ENCODE measurements at regions not wholly inside any gene's neighbourhood (a gene's known extent, or its start where the extent isn't known, plus 50 kb on each side); places are given as distances from the start of the nearest gene placed in this dataset.

DNA sequence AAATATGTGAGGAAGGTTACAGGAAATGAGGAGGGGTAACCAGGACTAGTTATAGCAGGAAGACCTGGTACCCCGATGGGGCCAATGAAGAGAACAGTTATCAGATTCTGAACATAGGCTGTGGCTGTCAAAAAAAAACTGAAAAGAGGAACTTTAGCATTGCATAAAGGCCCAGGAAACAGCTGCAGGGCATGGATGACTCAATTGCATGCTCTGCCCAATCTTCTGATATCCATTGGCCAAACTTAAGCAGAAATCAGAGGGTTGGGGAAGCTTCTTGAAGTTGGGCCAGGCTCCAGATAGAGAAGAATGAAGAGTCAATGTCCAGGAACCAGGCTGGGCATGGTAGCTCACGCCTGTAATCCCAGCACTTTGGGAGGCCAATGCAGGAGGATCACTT, 1222.4 kb upstream of the PRKX start (continued):
- TF ChIP-seq, protein P1, sequence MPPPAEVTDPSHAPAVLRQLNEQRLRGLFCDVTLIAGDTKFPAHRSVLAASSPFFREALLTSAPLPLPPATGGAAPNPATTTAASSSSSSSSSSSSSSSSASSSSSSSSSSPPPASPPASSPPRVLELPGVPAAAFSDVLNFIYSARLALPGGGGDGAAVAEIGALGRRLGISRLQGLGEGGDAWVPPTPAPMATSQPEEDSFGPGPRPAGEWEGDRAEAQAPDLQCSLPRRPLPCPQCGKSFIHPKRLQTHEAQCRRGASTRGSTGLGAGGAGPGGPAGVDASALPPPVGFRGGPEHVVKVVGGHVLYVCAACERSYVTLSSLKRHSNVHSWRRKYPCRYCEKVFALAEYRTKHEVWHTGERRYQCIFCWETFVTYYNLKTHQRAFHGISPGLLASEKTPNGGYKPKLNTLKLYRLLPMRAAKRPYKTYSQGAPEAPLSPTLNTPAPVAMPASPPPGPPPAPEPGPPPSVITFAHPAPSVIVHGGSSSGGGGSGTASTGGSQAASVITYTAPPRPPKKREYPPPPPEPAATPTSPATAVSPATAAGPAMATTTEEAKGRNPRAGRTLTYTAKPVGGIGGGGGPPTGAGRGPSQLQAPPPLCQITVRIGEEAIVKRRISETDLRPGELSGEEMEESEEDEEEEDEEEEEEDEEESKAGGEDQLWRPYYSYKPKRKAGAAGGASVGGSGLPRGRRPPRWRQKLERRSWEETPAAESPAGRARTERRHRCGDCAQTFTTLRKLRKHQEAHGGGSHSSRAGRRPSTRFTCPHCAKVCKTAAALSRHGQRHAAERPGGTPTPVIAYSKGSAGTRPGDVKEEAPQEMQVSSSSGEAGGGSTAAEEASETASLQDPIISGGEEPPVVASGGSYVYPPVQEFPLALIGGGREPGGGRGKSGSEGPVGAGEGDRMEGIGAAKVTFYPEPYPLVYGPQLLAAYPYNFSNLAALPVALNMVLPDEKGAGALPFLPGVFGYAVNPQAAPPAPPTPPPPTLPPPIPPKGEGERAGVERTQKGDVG (CRISPR knock-in tag; IDR thresholded peaks at IDR 0.05), result no peak
- TF ChIP-seq, protein P2, sequence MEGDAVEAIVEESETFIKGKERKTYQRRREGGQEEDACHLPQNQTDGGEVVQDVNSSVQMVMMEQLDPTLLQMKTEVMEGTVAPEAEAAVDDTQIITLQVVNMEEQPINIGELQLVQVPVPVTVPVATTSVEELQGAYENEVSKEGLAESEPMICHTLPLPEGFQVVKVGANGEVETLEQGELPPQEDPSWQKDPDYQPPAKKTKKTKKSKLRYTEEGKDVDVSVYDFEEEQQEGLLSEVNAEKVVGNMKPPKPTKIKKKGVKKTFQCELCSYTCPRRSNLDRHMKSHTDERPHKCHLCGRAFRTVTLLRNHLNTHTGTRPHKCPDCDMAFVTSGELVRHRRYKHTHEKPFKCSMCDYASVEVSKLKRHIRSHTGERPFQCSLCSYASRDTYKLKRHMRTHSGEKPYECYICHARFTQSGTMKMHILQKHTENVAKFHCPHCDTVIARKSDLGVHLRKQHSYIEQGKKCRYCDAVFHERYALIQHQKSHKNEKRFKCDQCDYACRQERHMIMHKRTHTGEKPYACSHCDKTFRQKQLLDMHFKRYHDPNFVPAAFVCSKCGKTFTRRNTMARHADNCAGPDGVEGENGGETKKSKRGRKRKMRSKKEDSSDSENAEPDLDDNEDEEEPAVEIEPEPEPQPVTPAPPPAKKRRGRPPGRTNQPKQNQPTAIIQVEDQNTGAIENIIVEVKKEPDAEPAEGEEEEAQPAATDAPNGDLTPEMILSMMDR (IDR thresholded peaks at IDR 0.05 in 2 of 3, conservative IDR thresholded peaks at IDR 0.05 in 1 of 3; ENCODE audit: control insufficient read depth in 2 of 3, extremely low read depth in 1 of 3, insufficient read depth in 1 of 3, low read depth in 3 of 3, low read length in 3 of 3), result no peak
- TF ChIP-seq RBBP5 (conservative IDR thresholded peaks at IDR 0.05) (no peak), KDM1A (IDR thresholded peaks at IDR 0.05; ENCODE audit: borderline replicate concordance) (no peak)

DNA sequence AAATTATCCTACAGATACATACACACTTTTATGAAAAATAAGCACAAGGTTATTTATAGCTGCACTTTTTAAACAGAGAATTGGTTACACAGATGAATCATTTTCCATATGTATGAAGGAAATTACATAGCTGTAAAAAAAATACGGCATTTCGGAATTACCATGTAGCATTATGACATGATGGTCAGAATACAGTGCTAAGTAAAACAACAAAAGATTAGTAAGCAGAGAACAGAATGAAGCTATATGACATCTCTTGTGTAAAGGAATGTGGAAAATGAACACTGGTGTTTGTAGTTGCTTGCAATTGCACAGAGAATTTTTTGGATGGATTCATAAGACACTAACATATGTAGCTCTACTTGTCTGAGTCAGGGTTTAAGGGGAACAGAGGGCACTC, 1222.0 kb upstream of the PRKX start:
- BruUV-seq (replicated peaks), result no TSS peak
- DNase-seq (ENCODE audit: low read depth, low spot score) (no peak), ATAC-seq (no peak), FAIRE-seq (no peak)
- H3K36me3 ChIP-seq (ENCODE audit: control insufficient read depth in 2 of 2, insufficient read depth in 2 of 2, low read length in 1 of 2), result no peaks in the 10 kb centered on the region
- in situ Hi-C loops (cut with MboI) (no loop called here), intact Hi-C loops (cut with micrococcal nuclease; ENCODE audit: unreplicated experiment) (no loop called here)
- H3K4me1 ChIP-seq (ENCODE audit: control insufficient read depth, insufficient read depth, low read length), result no peaks in the 10 kb centered on the region
- H3K9ac ChIP-seq (ENCODE audit: control insufficient read depth, insufficient read depth, low read length), result no peak overlapping the region
- H2AFZ ChIP-seq (ENCODE audit: control insufficient read depth, low read depth, low read length), result no peak overlapping the region
- no peak overlapping the region for H3K27ac ChIP-seq (ENCODE audit: control insufficient read depth, insufficient read depth)
- no peaks in the 10 kb centered on the region for H3K27me3 ChIP-seq (replicated peaks in 1 of 2; ENCODE audit: control insufficient read depth in 2 of 2, insufficient read depth in 2 of 2, low read length in 1 of 2)
- no peak overlapping the region for H3K4me3 ChIP-seq
- H3K9me3 ChIP-seq (replicated peaks; ENCODE audit: control insufficient read depth, insufficient read depth, low read length), result no peaks in the 10 kb centered on the region; the same call in 2 of the 3 replicates
- H3K4me2 ChIP-seq (ENCODE audit: control insufficient read depth, insufficient read depth), result no peak overlapping the region
- RAD21 ChIA-PET (ENCODE audit: unreplicated experiment), result no interaction called here
- no peaks in the 10 kb centered on the region for H3K79me2 ChIP-seq (ENCODE audit: control insufficient read depth, insufficient read depth, low read length)
- CTCF ChIA-PET, result no interaction called here
- WGBS (ENCODE audit: insufficient coverage, insufficient replicate concordance, low lambda C conversion rate, missing lambda C conversion rate), result 44% methylated on average over 2 of the region's 2 CpGs
- POLR2A ChIA-PET, result no interaction called here
- no peaks in the 10 kb centered on the region for H4K20me1 ChIP-seq (ENCODE audit: control insufficient read depth, insufficient read depth)
- SMC1A ChIA-PET (ENCODE audit: uncharacterized antibody, unreplicated experiment), result interaction anchor here (0.6 to 1.5 kb wide), 2 partner anchors 20 to 24 kb away, joined by 3 read pairs; no protein-coding TSS in a partner anchor
- no peak for TF ChIP-seq HCFC1 (IDR thresholded peaks at IDR 0.05; ENCODE audit: low read length)
- TF ChIP-seq, protein P3, sequence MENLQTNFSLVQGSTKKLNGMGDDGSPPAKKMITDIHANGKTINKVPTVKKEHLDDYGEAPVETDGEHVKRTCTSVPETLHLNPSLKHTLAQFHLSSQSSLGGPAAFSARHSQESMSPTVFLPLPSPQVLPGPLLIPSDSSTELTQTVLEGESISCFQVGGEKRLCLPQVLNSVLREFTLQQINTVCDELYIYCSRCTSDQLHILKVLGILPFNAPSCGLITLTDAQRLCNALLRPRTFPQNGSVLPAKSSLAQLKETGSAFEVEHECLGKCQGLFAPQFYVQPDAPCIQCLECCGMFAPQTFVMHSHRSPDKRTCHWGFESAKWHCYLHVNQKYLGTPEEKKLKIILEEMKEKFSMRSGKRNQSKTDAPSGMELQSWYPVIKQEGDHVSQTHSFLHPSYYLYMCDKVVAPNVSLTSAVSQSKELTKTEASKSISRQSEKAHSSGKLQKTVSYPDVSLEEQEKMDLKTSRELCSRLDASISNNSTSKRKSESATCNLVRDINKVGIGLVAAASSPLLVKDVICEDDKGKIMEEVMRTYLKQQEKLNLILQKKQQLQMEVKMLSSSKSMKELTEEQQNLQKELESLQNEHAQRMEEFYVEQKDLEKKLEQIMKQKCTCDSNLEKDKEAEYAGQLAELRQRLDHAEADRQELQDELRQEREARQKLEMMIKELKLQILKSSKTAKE (IDR thresholded peaks at IDR 0.05; ENCODE audit: low read depth, poor library complexity, severe bottlenecking), result no peak
- no peak for TF ChIP-seq FOXM1 (IDR thresholded peaks at IDR 0.05; ENCODE audit: low read depth, low read length)
- TF ChIP-seq SREBF1 (IDR thresholded peaks at IDR 0.05; ENCODE audit: low read length), result no peak
- no peak for TF ChIP-seq SPI1 (IDR thresholded peaks at IDR 0.05; ENCODE audit: borderline replicate concordance, insufficient read depth, low read depth, low read length)
- no peak for TF ChIP-seq ZZZ3 (IDR thresholded peaks at IDR 0.05; ENCODE audit: control insufficient read depth, insufficient read length, low read depth)
- TF ChIP-seq SMAD1 (IDR thresholded peaks at IDR 0.05; ENCODE audit: low read depth, partially characterized antibody), result no peak
- TF ChIP-seq CBFB (IDR thresholded peaks at IDR 0.05; ENCODE audit: low read depth), result no peak

All from GM12878 (cell line).